ENCODE measurements at regions not wholly inside any gene's neighbourhood (a gene's known extent, or its start where the extent isn't known, plus 50 kb on each side); places are given as distances from the start of the nearest gene placed in this dataset.

DNA sequence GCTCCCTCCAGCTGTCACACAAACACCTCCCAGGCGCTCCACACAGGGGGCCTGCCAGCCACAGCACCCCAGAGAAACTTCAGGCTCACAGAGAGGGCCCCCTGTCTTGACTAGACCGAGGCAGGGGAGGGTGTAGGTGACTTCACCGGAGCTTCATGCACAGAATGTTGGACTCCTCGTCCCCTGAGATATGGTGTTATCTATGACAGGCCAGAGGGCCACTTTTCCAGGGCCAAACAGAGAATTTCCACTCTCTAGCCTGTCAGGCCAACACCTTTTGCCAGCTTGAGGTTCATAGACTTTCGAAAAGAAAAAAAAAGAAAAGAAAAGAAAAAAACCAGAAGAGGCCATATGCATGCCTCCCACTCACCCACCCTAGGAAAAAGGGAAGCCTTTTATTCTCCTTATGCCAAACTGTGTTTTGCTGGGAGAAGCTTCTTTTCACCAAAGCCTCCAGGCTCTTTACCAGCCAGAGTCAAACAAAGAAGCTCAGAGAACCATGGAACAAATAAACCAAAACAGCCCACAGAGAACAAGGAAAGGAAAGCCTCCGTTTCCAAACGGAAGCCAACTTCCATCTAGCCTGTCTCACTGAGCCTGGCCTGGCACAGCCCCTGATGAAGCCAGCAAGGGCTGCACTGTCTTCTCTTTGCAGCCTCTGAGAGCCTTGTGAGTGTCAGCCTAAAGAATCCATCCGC is 313.2 kb upstream of the JARID2 start:
- Histone ChIP-seq H3K9me3 (ENCODE audit: control insufficient read depth, insufficient read depth, low read depth, low read length) (no peaks in the 10 kb centered on the region), H3K4me3 (ENCODE audit: low read depth in 2 of 2, low read length in 2 of 2) (no peak overlapping the region), H3K36me3 (ENCODE audit: control insufficient read depth, insufficient read depth, low read length) (no peaks in the 10 kb centered on the region), H3K27me3 (ENCODE audit: control insufficient read depth, insufficient read depth, low read length) (no peaks in the 10 kb centered on the region), H3K4me1 (ENCODE audit: control insufficient read depth, insufficient read depth, low read length) (no peaks in the 10 kb centered on the region), H3K27ac (ENCODE audit: low read length) (no peak overlapping the region)
- in situ Hi-C loops (cut with HindIII; ENCODE audit: low pct_unique_long_range_greater_than_20kb, low sequenced_read_pairs) (no loop called here), intact Hi-C loops (cut with micrococcal nuclease; ENCODE audit: unreplicated experiment) (no loop called here)
- ATAC-seq (no peak), DNase-seq (ENCODE audit: low read depth, low spot score) (no peak)
- no peak for TF ChIP-seq REST (IDR thresholded peaks at IDR 0.05; ENCODE audit: insufficient read depth in 1 of 2, low read depth in 2 of 2, low read length in 1 of 2)
- TF ChIP-seq, protein P1, sequence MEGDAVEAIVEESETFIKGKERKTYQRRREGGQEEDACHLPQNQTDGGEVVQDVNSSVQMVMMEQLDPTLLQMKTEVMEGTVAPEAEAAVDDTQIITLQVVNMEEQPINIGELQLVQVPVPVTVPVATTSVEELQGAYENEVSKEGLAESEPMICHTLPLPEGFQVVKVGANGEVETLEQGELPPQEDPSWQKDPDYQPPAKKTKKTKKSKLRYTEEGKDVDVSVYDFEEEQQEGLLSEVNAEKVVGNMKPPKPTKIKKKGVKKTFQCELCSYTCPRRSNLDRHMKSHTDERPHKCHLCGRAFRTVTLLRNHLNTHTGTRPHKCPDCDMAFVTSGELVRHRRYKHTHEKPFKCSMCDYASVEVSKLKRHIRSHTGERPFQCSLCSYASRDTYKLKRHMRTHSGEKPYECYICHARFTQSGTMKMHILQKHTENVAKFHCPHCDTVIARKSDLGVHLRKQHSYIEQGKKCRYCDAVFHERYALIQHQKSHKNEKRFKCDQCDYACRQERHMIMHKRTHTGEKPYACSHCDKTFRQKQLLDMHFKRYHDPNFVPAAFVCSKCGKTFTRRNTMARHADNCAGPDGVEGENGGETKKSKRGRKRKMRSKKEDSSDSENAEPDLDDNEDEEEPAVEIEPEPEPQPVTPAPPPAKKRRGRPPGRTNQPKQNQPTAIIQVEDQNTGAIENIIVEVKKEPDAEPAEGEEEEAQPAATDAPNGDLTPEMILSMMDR (IDR thresholded peaks at IDR 0.05), result no peak
- TF ChIP-seq TCF7L2 (IDR thresholded peaks at IDR 0.05; ENCODE audit: low read depth, low read length), result no peak
- TF ChIP-seq SIN3A (IDR thresholded peaks at IDR 0.05; ENCODE audit: borderline replicate concordance, insufficient read depth, low read depth, low read length), result no peak
- no peak for TF ChIP-seq POLR2AphosphoS5 (IDR thresholded peaks at IDR 0.05; ENCODE audit: low read depth, low read length)
- BruUV-seq (replicated peaks), result no TSS peak
- CTCF ChIA-PET, result no interaction called here
- POLR2A ChIA-PET, result no interaction called here

DNA sequence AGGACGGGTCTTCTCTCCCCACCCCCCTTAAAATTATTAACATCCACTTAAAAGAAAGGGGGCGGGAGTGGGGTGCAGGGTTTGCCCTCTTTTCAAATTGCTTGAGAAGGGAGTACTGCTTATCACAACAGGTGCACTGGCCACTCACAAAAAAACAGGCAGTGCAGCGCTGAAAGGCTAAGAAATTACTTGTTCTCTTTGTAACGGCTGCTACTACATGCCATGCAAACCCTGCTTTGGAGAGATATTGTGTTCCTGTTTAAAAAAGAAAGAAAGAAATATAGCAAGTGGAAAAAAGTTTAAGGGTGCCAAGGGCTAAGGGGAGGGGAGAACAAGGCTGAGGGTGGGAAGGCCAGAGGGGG is 312.7 kb upstream of the JARID2 start:
- no peak overlapping the region for H3K27ac ChIP-seq (ENCODE audit: low read length)
- H3K27me3 ChIP-seq (ENCODE audit: control insufficient read depth, insufficient read depth, low read length), result no peaks in the 10 kb centered on the region
- no peak overlapping the region for H3K4me3 ChIP-seq (ENCODE audit: low read depth in 2 of 2, low read length in 2 of 2)
- in situ Hi-C loops (cut with HindIII; ENCODE audit: low pct_unique_long_range_greater_than_20kb, low sequenced_read_pairs), result no loop called here
- no TSS peak for BruUV-seq (replicated peaks)
- DNase-seq (ENCODE audit: low read depth, low spot score) (no peak), ATAC-seq (no peak)
- H3K9me3 ChIP-seq (ENCODE audit: control insufficient read depth, insufficient read depth, low read depth, low read length), result no peaks in the 10 kb centered on the region
- TF ChIP-seq SIN3A (IDR thresholded peaks at IDR 0.05; ENCODE audit: borderline replicate concordance, insufficient read depth, low read depth, low read length), result no peak
- intact Hi-C loops (cut with micrococcal nuclease; ENCODE audit: unreplicated experiment), result no loop called here
- CTCF ChIA-PET, result no interaction called here
- POLR2A ChIA-PET, result no interaction called here
- no peaks in the 10 kb centered on the region for H3K4me1 ChIP-seq (ENCODE audit: control insufficient read depth, insufficient read depth, low read length)
- H3K36me3 ChIP-seq (ENCODE audit: control insufficient read depth, insufficient read depth, low read length), result no peaks in the 10 kb centered on the region

- intact Hi-C loops (cut with micrococcal nuclease; ENCODE audit: unreplicated experiment) (no loop called here), in situ Hi-C loops (cut with HindIII; ENCODE audit: low pct_unique_long_range_greater_than_20kb, low sequenced_read_pairs) (no loop called here)
- ChIA-PET CTCF (no interaction called here), POLR2A (no interaction called here)
- ATAC-seq, result no peak
- Histone ChIP-seq H3K27ac (ENCODE audit: low read length) (no peak overlapping the region), H3K4me1 (ENCODE audit: control insufficient read depth, insufficient read depth, low read length) (no peaks in the 10 kb centered on the region), H3K9me3 (ENCODE audit: control insufficient read depth, insufficient read depth, low read depth, low read length) (no peaks in the 10 kb centered on the region), H3K36me3 (ENCODE audit: control insufficient read depth, insufficient read depth, low read length) (no peaks in the 10 kb centered on the region), H3K4me3 (ENCODE audit: low read depth in 2 of 2, low read length in 2 of 2) (no peak overlapping the region), H3K27me3 (ENCODE audit: control insufficient read depth, insufficient read depth, low read length) (no peaks in the 10 kb centered on the region)
- TF ChIP-seq SIN3A (IDR thresholded peaks at IDR 0.05; ENCODE audit: borderline replicate concordance, insufficient read depth, low read depth, low read length) (no peak), POLR2AphosphoS5 (IDR thresholded peaks at IDR 0.05; ENCODE audit: low read depth, low read length) (no peak), TCF7L2 (IDR thresholded peaks at IDR 0.05; ENCODE audit: low read depth, low read length) (no peak), REST (IDR thresholded peaks at IDR 0.05; ENCODE audit: insufficient read depth in 1 of 2, low read depth in 2 of 2, low read length in 1 of 2) (no peak)
- TF ChIP-seq, protein P1 (IDR thresholded peaks at IDR 0.05), result no peak
- no peak for DNase-seq (ENCODE audit: low read depth, low spot score)
- no TSS peak for BruUV-seq (replicated peaks)
These were observed 311.9 kb upstream of the JARID2 start for GRCh38 chr6:14934013-14934412.
